Stimulated activated naive B cell treated with anti-CD40 and anti-IgM and Interleukin-4, amounts not matched to agents 10 μg/mL and 1 μg/mL and 100 μg/mL, for 72 hours (primary cell): ENCODE measurements at regions not wholly inside any gene's neighbourhood (a gene's known extent, or its start where the extent isn't known, plus 50 kb on each side); places are given as distances from the start of the nearest gene placed in this dataset.
A peak's percentile ranks its signal among the peaks of the same experiment; 100 is the strongest.
"Not testable (repeated sequence)": the region's sequence is repeated elsewhere in the genome, so short reads cannot be mapped to it uniquely, and the experiment has no call there.

Experiments used
- ATAC-seq, 2 donors: fragments of 150-1000 bp; cut with Tn5 transposase; replicated peaks; 2 replicates each; pipeline ENCODE4 v1.10.0; 2021; ENCODE audit warnings: moderate library complexity in 1 of 2
- DNase-seq: peaks from one replicate; pipeline ENCODE4 v3.0.0; 2021
- H3K27ac Mint-ChIP-seq: one replicate; pipeline ENCODE4 v1.8.0; 2022; ENCODE audit warnings: mild to moderate bottlenecking, mixed read lengths
- H3K27me3 Mint-ChIP-seq, 2 donors: one replicate each; pipeline ENCODE4 v1.8.0; 2022; ENCODE audit warnings: mixed read lengths in 2 of 2
- H3K36me3 Mint-ChIP-seq, 2 donors: one replicate each; pipeline ENCODE4 v1.8.0; 2022; ENCODE audit warnings: mixed read lengths in 2 of 2, mild to moderate bottlenecking in 1 of 2
- H3K4me1 Mint-ChIP-seq, 2 donors: one replicate each; pipeline ENCODE4 v1.8.0; 2022; ENCODE audit warnings: mixed read lengths in 2 of 2, mild to moderate bottlenecking in 1 of 2
- H3K4me3 Mint-ChIP-seq, 2 donors: one replicate each; pipeline ENCODE4 v1.8.0; 2022; ENCODE audit warnings: mild to moderate bottlenecking in 2 of 2, mixed read lengths in 2 of 2, moderate library complexity in 1 of 2
- H3K9me3 Mint-ChIP-seq, 2 donors: one replicate each; pipeline ENCODE4 v1.8.0; 2022; ENCODE audit warnings: mixed read lengths in 2 of 2, mild to moderate bottlenecking in 1 of 2

DNA sequence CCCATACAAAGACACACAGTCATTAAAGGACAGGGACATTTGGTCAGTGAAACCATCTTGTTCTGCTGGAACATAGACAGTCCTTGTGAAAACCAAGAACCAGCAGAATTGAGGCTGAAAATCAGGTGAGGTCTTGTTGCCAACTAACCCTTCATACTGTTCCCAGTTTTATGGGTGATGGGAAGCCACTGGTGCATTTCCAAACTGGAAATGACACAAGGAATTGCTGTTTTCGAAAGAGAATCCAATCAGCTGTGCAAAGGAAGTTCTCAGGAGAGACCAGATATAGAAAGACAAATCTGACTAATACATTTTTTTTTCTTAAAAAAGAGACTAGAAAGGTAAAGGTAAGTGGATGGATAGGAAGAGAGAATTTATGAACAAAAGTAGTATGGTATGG is 948.2 kb downstream of the TSN start:
- ATAC-seq (no peak), DNase-seq (no peak)
- H3K27me3 Mint-ChIP-seq = no peaks in the 10 kb centered on the region
- no peak overlapping the region for H3K4me3 Mint-ChIP-seq
- H3K36me3 Mint-ChIP-seq = no peaks in the 10 kb centered on the region
- no peak overlapping the region for H3K27ac Mint-ChIP-seq
- peaks cover 6% of the 10 kb centered on the region in 2 donors for H3K9me3 Mint-ChIP-seq
- H3K4me1 Mint-ChIP-seq = no peaks in the 10 kb centered on the region

- H3K36me3 Mint-ChIP-seq = no peaks in the 10 kb centered on the region
- H3K4me1 Mint-ChIP-seq = no peaks in the 10 kb centered on the region
- H3K4me3 Mint-ChIP-seq = no peak overlapping the region
- H3K27me3 Mint-ChIP-seq = no peaks in the 10 kb centered on the region
- ATAC-seq (peak in 1 of 2 donors; percentile 76), DNase-seq (no peak)
- H3K9me3 Mint-ChIP-seq = peaks cover 6% of the 10 kb centered on the region in 2 donors
- no peak overlapping the region for H3K27ac Mint-ChIP-seq
Measured at GRCh38 chr2:122704109-122704563, 948.7 kb downstream of the TSN start.

GRCh38 chr2:122705746-122706145 is 950.3 kb downstream of the TSN start:
- peaks cover 9% of the 10 kb centered on the region in 2 donors for H3K9me3 Mint-ChIP-seq
- no peak overlapping the region for H3K4me3 Mint-ChIP-seq
- no peak for ATAC-seq
- DNase-seq = no peak
- H3K27me3 Mint-ChIP-seq = no peaks in the 10 kb centered on the region
- H3K27ac Mint-ChIP-seq = no peak overlapping the region
- no peaks in the 10 kb centered on the region for H3K4me1 Mint-ChIP-seq
- H3K36me3 Mint-ChIP-seq = no peaks in the 10 kb centered on the region

GRCh38 chr2:122706757-122707223 is 951.3 kb downstream of the TSN start:
- H3K27ac Mint-ChIP-seq = no peak overlapping the region
- H3K36me3 Mint-ChIP-seq = no peaks in the 10 kb centered on the region
- peaks cover 9 to 11% of the 10 kb centered on the region in 2 donors for H3K9me3 Mint-ChIP-seq
- no peaks in the 10 kb centered on the region for H3K4me1 Mint-ChIP-seq
- DNase-seq (no peak), ATAC-seq (no peak)
- no peak overlapping the region for H3K4me3 Mint-ChIP-seq
- H3K27me3 Mint-ChIP-seq = no peaks in the 10 kb centered on the region

DNA sequence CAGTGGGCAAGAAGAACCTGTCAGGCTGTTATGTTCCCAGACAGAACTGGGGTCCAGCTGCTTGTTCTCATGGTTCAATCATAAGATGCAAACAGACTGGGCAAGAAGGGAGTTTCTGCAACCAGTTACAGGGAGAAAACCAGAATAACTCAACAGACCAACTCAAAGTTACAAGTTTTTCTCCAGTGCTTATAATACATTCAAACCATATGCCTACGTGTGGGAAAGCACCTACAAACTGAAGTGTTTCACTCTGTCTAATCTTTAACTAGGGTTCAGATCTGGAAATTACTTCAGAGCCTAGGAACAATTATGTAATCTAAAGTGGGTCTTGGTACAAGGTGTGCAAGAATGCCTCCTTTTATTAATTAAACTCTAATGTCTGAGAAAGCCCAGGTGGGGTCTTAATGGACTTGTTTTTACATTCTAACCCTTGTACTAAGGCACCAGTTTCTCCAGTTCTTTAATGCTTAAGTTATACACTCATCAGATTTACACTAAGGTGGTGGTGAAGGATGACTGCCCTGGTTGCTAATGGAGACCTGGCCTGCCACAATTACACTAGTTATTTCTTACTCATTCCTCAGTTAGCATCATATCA is 951.9 kb downstream of the TSN start:
- Mint-ChIP-seq H3K27me3 (no peaks in the 10 kb centered on the region), H3K36me3 (no peaks in the 10 kb centered on the region), H3K9me3 (peaks cover 10 to 11% of the 10 kb centered on the region in 2 donors), H3K27ac (no peak overlapping the region), H3K4me1 (no peaks in the 10 kb centered on the region), H3K4me3 (no peak overlapping the region)
- DNase-seq (no peak), ATAC-seq (peak in 1 of 2 donors; percentile 46)

DNA sequence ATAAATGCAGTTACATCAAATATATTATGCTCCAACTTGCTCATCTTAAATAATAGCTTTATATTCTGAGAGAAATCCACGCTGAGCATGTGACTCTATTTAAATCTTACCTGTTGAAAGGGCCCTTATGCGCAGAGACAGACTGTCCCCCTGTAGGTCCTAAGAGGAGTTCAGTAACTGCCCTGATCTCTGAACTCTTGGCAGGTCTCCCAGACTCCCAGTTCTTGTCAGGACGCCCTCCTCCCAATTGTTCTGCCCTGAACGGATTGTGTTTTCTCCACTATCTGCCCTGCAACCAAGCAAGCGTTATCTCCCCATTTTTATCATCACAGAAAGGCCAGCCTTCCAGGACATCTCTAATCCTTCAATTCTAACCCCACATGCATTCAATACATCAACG is 954.6 kb downstream of the TSN start:
- H3K9me3 Mint-ChIP-seq = peaks cover 14 to 23% of the 10 kb centered on the region in 2 donors
- no peaks in the 10 kb centered on the region for H3K4me1 Mint-ChIP-seq
- H3K4me3 Mint-ChIP-seq = no peak overlapping the region
- no peak overlapping the region for H3K27ac Mint-ChIP-seq
- ATAC-seq (no peak), DNase-seq (no peak)
- no peaks in the 10 kb centered on the region for H3K36me3 Mint-ChIP-seq
- no peaks in the 10 kb centered on the region for H3K27me3 Mint-ChIP-seq

- Mint-ChIP-seq H3K4me3 (no peak overlapping the region), H3K9me3 (peaks cover 14 to 22% of the 10 kb centered on the region in 2 donors), H3K4me1 (no peaks in the 10 kb centered on the region), H3K27ac (no peak overlapping the region), H3K27me3 (no peaks in the 10 kb centered on the region), H3K36me3 (no peaks in the 10 kb centered on the region)
- ATAC-seq (no peak), DNase-seq (no peak)
Measured at GRCh38 chr2:122713800-122714199, 958.3 kb downstream of the TSN start.

DNA sequence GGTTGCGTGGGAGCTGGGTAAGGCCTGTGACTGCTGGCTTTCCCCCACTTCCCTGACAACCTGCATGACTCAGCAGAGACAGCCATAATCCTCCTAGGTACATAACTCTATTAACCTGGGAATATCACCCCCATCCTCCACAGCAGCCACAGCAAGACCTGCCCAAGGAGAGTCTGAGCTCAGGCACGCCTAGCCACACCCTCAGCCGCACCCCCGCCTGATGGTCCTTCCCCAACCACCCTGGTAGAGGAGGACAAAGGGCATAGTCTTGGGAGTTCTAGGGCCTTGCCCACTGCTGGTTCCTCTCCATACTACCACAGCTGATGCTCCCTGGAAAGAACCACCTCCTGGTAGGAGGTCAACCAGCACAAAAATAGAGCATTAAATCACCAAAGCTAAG is 965.4 kb downstream of the TSN start:
- not testable (repeated sequence) for ATAC-seq, H3K27ac Mint-ChIP-seq, H3K4me1 Mint-ChIP-seq, DNase-seq, H3K27me3 Mint-ChIP-seq, H3K36me3 Mint-ChIP-seq, H3K9me3 Mint-ChIP-seq, H3K4me3 Mint-ChIP-seq

- Mint-ChIP-seq H3K4me1 (no peaks in the 10 kb centered on the region), H3K9me3 (peaks cover 0 to 4% of the 10 kb centered on the region in 2 donors), H3K27me3 (no peaks in the 10 kb centered on the region), H3K4me3 (no peak overlapping the region), H3K36me3 (no peaks in the 10 kb centered on the region), H3K27ac (no peak overlapping the region)
- no peak for DNase-seq
- ATAC-seq = no peak
Measured at GRCh38 chr2:122734766-122735424, 979.4 kb downstream of the TSN start.

DNA sequence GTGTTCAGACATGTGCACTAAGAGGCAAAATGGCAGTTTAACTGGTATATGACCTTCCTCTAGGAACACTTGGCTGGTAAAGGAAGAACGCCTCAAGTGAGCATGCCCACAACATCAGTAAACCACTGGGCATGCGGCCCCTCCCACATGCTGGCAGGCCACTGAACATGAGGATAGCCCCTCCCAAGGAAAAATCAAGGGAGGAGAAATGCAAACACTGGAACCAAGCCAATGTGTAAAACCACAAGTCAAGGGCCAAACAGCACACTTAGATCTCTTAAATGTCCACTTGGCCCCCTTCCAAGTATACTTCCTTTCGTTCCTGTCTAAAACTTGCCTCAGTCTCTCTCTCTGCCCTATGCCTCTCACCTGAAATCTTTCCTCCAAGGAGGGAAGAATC is 980.8 kb downstream of the TSN start:
- Mint-ChIP-seq H3K4me1 (no peaks in the 10 kb centered on the region), H3K4me3 (no peak overlapping the region), H3K27ac (no peak overlapping the region), H3K9me3 (peaks cover 0 to 4% of the 10 kb centered on the region in 2 donors), H3K27me3 (no peaks in the 10 kb centered on the region), H3K36me3 (no peaks in the 10 kb centered on the region)
- ATAC-seq (no peak), DNase-seq (no peak)

DNA sequence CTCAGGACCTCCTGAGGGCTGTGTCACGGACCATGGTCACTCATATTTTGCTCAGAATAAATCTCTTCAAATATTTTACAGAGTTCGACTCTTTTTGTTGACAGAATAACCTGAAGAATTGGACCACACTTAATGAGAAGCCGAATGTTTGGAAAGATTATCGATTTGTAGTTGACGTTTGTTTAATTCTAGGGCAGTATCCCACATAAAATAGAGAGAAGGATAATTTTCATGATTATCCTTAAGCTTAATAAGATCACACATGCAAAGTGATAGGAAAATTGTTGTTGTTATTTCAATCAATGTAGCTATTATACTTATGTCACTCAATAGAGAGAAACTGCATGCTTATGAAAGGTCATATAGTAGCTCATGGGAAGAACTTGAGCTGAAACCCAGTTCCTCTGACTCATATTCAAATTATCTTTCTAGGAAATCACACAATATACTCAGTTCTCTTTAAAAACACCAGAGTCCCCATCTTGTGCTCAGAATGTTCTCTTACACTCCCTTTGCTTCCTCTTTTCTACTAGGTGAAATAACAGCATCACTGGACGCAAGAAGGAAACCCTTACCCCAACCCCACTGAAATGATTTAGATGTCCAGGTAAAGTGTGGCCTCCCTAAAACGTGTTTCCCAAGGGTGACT is 982.1 kb downstream of the TSN start:
- Mint-ChIP-seq H3K4me3 (no peak overlapping the region), H3K36me3 (no peaks in the 10 kb centered on the region), H3K9me3 (peaks cover 0 to 4% of the 10 kb centered on the region in 2 donors), H3K27me3 (no peaks in the 10 kb centered on the region), H3K27ac (peak overlapping the region; percentile 59), H3K4me1 (no peaks in the 10 kb centered on the region)
- no peak for DNase-seq
- ATAC-seq = peak; percentile 89 to 93

GRCh38 chr2:122739732-122740593 is 984.5 kb downstream of the TSN start:
- Mint-ChIP-seq H3K27ac (no peak overlapping the region), H3K9me3 (no peaks in the 10 kb centered on the region), H3K4me3 (no peak overlapping the region), H3K27me3 (no peaks in the 10 kb centered on the region), H3K36me3 (no peaks in the 10 kb centered on the region), H3K4me1 (no peaks in the 10 kb centered on the region)
- DNase-seq (no peak), ATAC-seq (no peak)

DNA sequence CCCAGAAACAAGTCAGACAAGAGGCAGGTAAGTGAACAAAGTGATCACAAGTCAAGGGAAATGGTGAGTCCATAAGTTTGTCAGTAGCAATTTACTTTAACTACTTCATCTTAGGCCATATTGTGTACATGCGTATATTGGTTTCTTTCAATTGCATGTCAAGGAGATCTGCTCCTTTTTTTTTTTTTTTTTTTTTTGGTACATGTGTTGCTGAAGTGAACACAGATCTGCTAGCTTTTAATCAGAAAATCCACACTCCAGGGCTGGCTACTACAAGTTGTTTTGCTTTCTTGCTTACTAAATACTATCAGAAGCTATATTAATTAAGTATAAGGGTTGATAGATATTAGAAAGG is 985.1 kb downstream of the TSN start:
- Mint-ChIP-seq H3K9me3 (no peaks in the 10 kb centered on the region), H3K27ac (no peak overlapping the region), H3K4me3 (no peak overlapping the region), H3K36me3 (no peaks in the 10 kb centered on the region), H3K27me3 (no peaks in the 10 kb centered on the region), H3K4me1 (no peaks in the 10 kb centered on the region)
- ATAC-seq (no peak), DNase-seq (no peak)

DNA sequence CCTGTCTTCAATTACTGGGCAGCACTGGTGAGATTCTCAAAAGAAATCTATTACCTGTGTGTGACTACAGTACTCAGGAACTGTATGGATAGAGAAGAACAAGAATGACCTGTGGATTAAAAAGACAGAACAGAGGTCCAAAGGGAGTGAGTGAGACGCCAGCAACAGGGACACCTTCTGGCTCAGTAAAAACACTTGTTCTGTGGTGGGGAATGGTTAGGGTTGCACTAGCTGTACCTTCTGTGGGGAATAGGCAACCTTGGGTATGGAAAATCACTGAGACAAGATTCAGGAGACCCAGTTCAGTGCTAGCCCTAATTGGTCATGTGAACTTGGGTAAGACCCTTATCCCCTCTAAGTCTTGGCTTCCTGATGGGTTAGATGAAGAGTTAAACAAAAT is 986.0 kb downstream of the TSN start:
- no peak for DNase-seq
- ATAC-seq = no peak
- Mint-ChIP-seq H3K4me1 (no peaks in the 10 kb centered on the region), H3K4me3 (no peak overlapping the region), H3K27ac (no peak overlapping the region), H3K36me3 (no peaks in the 10 kb centered on the region), H3K9me3 (no peaks in the 10 kb centered on the region), H3K27me3 (no peaks in the 10 kb centered on the region)
